ENCODE measurements at regions not wholly inside any gene's neighbourhood (a gene's known extent, or its start where the extent isn't known, plus 50 kb on each side); places are given as distances from the start of the nearest gene placed in this dataset.

GRCh38 chr17:28249706-28250105 is 69.3 kb upstream of the TMEM97 start:
- TF ChIP-seq POLR2A (IDR thresholded peaks at IDR 0.05) = no peak
- no peak for TF ChIP-seq CTCF (IDR thresholded peaks at IDR 0.05)

Measured in lower leg skin (tissue), 3 donors.